Gastrocnemius medialis (tissue), 4 donors: ENCODE measurements at regions not wholly inside any gene's neighbourhood (a gene's known extent, or its start where the extent isn't known, plus 50 kb on each side); places are given as distances from the start of the nearest gene placed in this dataset.
A peak's percentile ranks its signal among the peaks of the same experiment; 100 is the strongest.

Experiments
- ATAC-seq, 2 donors: fragments of 150-250 bp; one replicate each; pipeline ENCODE4 v1.9.1; 2016
- DNase-seq, 2 donors: peaks; one replicate each; pipeline ENCODE4 v3.0.0-alpha.2; 2019
- H3K27ac ChIP-seq, 4 donors: fragments of 200-600 bp; sonication (generic); 1 replicate in 1 of 4; 2 replicates in 3 of 4; pipeline ENCODE4 v1.5.1; 2016 to 2018; ENCODE audit warnings: mild to moderate bottlenecking in 2 of 4, moderate library complexity in 1 of 4
- H3K27me3 ChIP-seq, 3 donors: fragments of 200-600 bp; sonication (generic) in 2 of 3; 1 replicate in 1 of 3; 2 replicates in 2 of 3; pipeline versions ENCODE4 v1.5.1 to v1.6.0; 2016 to 2019; ENCODE audit warnings: mild to moderate bottlenecking in 1 of 3, moderate library complexity in 1 of 3
- H3K36me3 ChIP-seq, 2 donors: fragments of 200-600 bp; sonication (generic) in 1 of 2; one replicate each; pipeline ENCODE4 v1.5.1; 2017 to 2018
- H3K4me1 ChIP-seq, 2 donors: fragments of 200-600 bp; sonication (generic) in 1 of 2; one replicate each; pipeline ENCODE4 v1.5.1; 2016 to 2017; ENCODE audit warnings: mild to moderate bottlenecking in 2 of 2
- H3K4me3 ChIP-seq, 4 donors: fragments of 200-600 bp; sonication (generic) in 3 of 4; 1 replicate in 1 of 4; 2 replicates in 3 of 4; pipeline ENCODE4 v1.5.1; 2016 to 2019; ENCODE audit warnings: mild to moderate bottlenecking in 2 of 4
- H3K9me3 ChIP-seq, 3 donors: fragments of 200-600 bp; sonication (generic) in 2 of 3; 1 replicate in 1 of 3; 2 replicates in 2 of 3; pipeline ENCODE4 v1.5.1; 2016 to 2019
- POLR2A ChIP-seq, 2 donors: fragments of 450-650 bp; IDR thresholded peaks; one replicate each; pipeline ENCODE4 v1.6.1; 2017; ENCODE audit warnings: antibody characterized with exemption in 2 of 2, mild to moderate bottlenecking in 2 of 2, moderate library complexity in 2 of 2
- in situ Hi-C, 4 donors: fragments of 200-750 bp; cut with MboI; loops; one replicate each; pipeline versions ENCODE4 v1.15.0 to v1.8.0; 2017; ENCODE audit warnings: low sequenced_read_pairs in 4 of 4
- intact Hi-C: fragments of 100-400 bp; cut with DNase I; formaldehyde crosslinking; loops from one replicate; pipeline ENCODE4 v1.15.1; 2023; ENCODE audit warnings: low total_unique reads
- TF ChIP-seq, protein P1 (sequence below), 5 experiments: fragments of 450-650 bp in 3 of 5; fragments of 200-600 bp in 2 of 5; sonication (generic) in 2 of 5; IDR thresholded peaks in 4 of 5; conservative IDR thresholded peaks in 1 of 5; 1 replicate in 4 of 5; 2 replicates in 1 of 5; pipeline ENCODE4 v1.5.1; 2016 to 2019; ENCODE audit warnings: antibody characterized with exemption in 5 of 5, mild to moderate bottlenecking in 3 of 5, moderate library complexity in 3 of 5

DNA sequence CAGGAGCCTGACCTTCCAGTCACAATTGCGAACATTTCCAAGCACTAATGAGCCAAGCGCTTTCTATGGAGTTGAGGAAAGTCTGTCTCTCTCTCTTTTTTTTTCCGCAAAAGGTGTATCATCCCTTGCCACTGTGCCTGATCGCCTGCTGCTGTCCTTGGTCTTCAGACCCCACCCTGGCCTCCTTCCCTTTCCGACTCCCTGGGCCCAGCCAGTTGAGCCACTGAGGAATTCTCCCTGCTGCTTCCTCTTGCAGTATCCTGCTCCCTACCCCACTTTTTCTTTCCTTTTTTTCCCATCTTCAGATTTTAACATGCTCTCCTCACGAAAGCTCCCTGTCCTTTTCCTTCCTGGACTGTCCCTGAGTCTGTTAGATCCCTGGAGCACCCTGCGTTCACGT is 396.5 kb upstream of the C2CD4B start:
- peak overlapping the region in 3 of 4 donors; percentile 17 to 29 (median 18) for H3K4me3 ChIP-seq
- H3K27me3 ChIP-seq: no peaks in the 10 kb centered on the region
- no peak for ATAC-seq
- H3K9me3 ChIP-seq: no peaks in the 10 kb centered on the region
- intact Hi-C loops (no loop called here), in situ Hi-C loops (no loop called here)
- H3K4me1 ChIP-seq: peaks cover 4 to 18% of the 10 kb centered on the region in 2 donors
- TF ChIP-seq, protein P1, sequence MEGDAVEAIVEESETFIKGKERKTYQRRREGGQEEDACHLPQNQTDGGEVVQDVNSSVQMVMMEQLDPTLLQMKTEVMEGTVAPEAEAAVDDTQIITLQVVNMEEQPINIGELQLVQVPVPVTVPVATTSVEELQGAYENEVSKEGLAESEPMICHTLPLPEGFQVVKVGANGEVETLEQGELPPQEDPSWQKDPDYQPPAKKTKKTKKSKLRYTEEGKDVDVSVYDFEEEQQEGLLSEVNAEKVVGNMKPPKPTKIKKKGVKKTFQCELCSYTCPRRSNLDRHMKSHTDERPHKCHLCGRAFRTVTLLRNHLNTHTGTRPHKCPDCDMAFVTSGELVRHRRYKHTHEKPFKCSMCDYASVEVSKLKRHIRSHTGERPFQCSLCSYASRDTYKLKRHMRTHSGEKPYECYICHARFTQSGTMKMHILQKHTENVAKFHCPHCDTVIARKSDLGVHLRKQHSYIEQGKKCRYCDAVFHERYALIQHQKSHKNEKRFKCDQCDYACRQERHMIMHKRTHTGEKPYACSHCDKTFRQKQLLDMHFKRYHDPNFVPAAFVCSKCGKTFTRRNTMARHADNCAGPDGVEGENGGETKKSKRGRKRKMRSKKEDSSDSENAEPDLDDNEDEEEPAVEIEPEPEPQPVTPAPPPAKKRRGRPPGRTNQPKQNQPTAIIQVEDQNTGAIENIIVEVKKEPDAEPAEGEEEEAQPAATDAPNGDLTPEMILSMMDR (IDR thresholded peaks at IDR 0.05 in 4 of 5, conservative IDR thresholded peaks at IDR 0.05 in 1 of 5): no peak
- no peak for TF ChIP-seq POLR2A (IDR thresholded peaks at IDR 0.05)
- H3K27ac ChIP-seq: no peak overlapping the region
- no peaks in the 10 kb centered on the region for H3K36me3 ChIP-seq
- no peak for DNase-seq

DNA sequence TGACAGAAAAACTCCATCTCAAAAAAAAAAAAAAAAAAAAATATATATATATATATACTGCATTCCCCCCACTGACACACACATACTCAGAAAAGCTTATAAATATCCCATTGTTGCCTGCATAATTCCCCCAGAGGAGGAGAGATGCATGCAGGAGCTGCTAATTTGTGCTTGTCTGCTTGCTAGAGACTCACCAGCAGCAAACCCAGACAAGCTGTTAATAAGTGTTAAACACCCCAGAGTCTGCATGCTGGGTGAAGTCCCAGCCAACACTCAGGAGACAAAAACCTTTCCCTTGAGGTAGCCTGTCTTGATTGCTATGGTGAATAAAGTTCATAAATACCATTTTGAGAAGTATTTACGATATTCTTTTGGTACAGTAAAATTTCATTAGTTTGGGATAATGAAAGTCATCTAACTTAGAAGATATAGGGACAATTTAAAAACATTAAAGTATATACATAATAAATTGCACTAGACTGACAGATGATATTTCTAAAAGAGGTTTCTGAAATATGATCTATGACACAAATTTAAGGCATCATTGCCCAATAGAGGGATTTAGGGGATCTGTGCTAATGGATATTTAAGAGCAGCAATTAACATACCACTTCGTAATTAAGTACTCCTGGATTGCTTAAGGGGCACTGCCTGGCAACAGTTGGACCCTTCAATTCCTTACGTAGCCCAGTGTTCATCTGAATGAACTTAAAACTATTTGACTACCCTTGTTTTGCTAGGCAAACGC is 400.0 kb upstream of the C2CD4B start:
- Histone ChIP-seq H3K27me3 (no peaks in the 10 kb centered on the region), H3K4me3 (no peak overlapping the region), H3K9me3 (no peaks in the 10 kb centered on the region), H3K36me3 (no peaks in the 10 kb centered on the region), H3K4me1 (peaks cover 6 to 19% of the 10 kb centered on the region in 2 donors), H3K27ac (no peak overlapping the region)
- in situ Hi-C loops (no loop called here), intact Hi-C loops (no loop called here)
- DNase-seq: no peak
- no peak for TF ChIP-seq POLR2A (IDR thresholded peaks at IDR 0.05)
- TF ChIP-seq, protein P1 (IDR thresholded peaks at IDR 0.05 in 4 of 5, conservative IDR thresholded peaks at IDR 0.05 in 1 of 5): no peak
- ATAC-seq: no peak

DNA sequence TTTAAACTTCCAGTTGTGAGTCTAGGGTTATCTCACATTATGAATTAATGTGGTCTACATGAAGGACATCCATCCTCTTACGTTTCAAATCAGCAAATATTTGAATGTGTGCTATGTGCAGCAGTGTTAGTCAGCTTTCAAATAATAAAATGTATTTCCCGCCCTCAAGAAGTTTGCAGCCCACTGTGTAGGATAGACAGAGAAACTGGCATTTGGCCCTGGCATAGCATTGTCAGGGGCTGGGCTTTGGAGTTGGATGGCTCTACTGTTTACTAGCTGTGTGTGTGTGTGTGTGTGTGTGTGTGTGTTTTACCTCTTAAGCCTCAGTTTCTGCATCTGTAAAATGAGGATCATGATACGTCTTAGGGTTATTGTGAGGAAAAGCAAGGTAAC is 400.5 kb upstream of the C2CD4B start:
- no peaks in the 10 kb centered on the region for H3K36me3 ChIP-seq
- H3K9me3 ChIP-seq: no peaks in the 10 kb centered on the region
- H3K4me1 ChIP-seq: peaks cover 12 to 24% of the 10 kb centered on the region in 2 donors
- no peak for ATAC-seq
- no peak overlapping the region for H3K27ac ChIP-seq
- TF ChIP-seq, protein P1 (IDR thresholded peaks at IDR 0.05 in 4 of 5, conservative IDR thresholded peaks at IDR 0.05 in 1 of 5): no peak
- TF ChIP-seq POLR2A (IDR thresholded peaks at IDR 0.05): no peak
- no peak for DNase-seq
- no peak overlapping the region for H3K4me3 ChIP-seq
- no peaks in the 10 kb centered on the region for H3K27me3 ChIP-seq
- in situ Hi-C loops: no loop called here
- intact Hi-C loops: no loop called here

DNA sequence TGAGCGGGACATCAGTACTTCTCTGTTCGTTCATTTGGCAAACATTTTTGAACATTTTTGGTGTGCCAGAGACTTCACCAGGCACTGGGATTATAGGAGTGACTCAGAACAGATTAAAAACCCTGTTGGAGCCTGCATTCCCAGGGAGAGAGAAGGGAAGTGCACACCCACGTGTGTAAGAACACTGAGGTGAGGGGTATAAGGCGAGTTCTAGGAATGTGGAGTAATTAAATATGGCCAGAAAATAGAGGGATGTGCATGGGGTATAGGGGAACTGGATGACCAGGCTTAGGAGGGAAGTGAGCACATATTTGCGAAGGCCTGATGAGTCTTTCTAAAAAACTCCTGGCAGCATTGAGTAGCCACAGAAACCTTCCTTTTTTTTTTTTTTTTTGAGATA is 401.2 kb upstream of the C2CD4B start:
- no peak for ATAC-seq

More for the DNA sequence above, 401.2 kb upstream of the C2CD4B start:
- no peaks in the 10 kb centered on the region for H3K36me3 ChIP-seq
- TF ChIP-seq, protein P1 (IDR thresholded peaks at IDR 0.05 in 4 of 5, conservative IDR thresholded peaks at IDR 0.05 in 1 of 5): no peak
- no peak for TF ChIP-seq POLR2A (IDR thresholded peaks at IDR 0.05)
- peaks cover 18 to 28% of the 10 kb centered on the region in 2 donors for H3K4me1 ChIP-seq
- H3K4me3 ChIP-seq: no peak overlapping the region
- H3K9me3 ChIP-seq: no peaks in the 10 kb centered on the region
- intact Hi-C loops (no loop called here), in situ Hi-C loops (no loop called here)
- H3K27me3 ChIP-seq: no peaks in the 10 kb centered on the region
- DNase-seq: no peak
- H3K27ac ChIP-seq: no peak overlapping the region
